ENCODE measurements at regions not wholly inside any gene's neighbourhood (a gene's known extent, or its start where the extent isn't known, plus 50 kb on each side); places are given as distances from the start of the nearest gene placed in this dataset.

GRCh38 chr16:54591816-54592246 is 305.2 kb upstream of the IRX3 start:
- intact Hi-C loops (cut with DNase I), result no loop called here
- DNase-seq, result no peak

- intact Hi-C loops (cut with DNase I), result no loop called here
- no peak for DNase-seq
Measured at GRCh38 chr16:54590836-54591235, 304.2 kb upstream of the IRX3 start.

- no peak for DNase-seq
- intact Hi-C loops (cut with DNase I), result no loop called here
Measured at GRCh38 chr16:54589326-54589725, 302.7 kb upstream of the IRX3 start.

- DNase-seq, result no peak
- intact Hi-C loops (cut with DNase I), result no loop called here
Measured at GRCh38 chr16:54588026-54588425, 301.4 kb upstream of the IRX3 start.

- intact Hi-C loops (cut with DNase I), result no loop called here
- no peak for DNase-seq
Measured at GRCh38 chr16:54587176-54587515, 300.6 kb upstream of the IRX3 start.

GRCh38 chr16:54586474-54587175 is 300.0 kb upstream of the IRX3 start:
- no peak for DNase-seq
- intact Hi-C loops (cut with DNase I), result no loop called here

- peak in 7 of 42 donors; percentile 10 to 28 (median 18) for DNase-seq
- intact Hi-C loops (cut with DNase I), result no loop called here
Measured at GRCh38 chr16:54585998-54586340, 299.4 kb upstream of the IRX3 start.

- intact Hi-C loops (cut with DNase I), result no loop called here
- DNase-seq, result no peak
Measured at GRCh38 chr16:54585094-54585997, 298.8 kb upstream of the IRX3 start.

- intact Hi-C loops (cut with DNase I), result no loop called here
- no peak for DNase-seq
Measured at GRCh38 chr16:54584121-54584520, 297.5 kb upstream of the IRX3 start.

- intact Hi-C loops (cut with DNase I), result no loop called here
- no peak for DNase-seq
Measured at GRCh38 chr16:54582631-54583250, 296.2 kb upstream of the IRX3 start.

- intact Hi-C loops (cut with DNase I), result no loop called here
- no peak for DNase-seq
Measured at GRCh38 chr16:54579106-54579728, 292.6 kb upstream of the IRX3 start.

- intact Hi-C loops (cut with DNase I), result no loop called here
- no peak for DNase-seq
Measured at GRCh38 chr16:54577651-54578128, 291.1 kb upstream of the IRX3 start.

GRCh38 chr16:54576785-54577184 is 290.2 kb upstream of the IRX3 start:
- intact Hi-C loops (cut with DNase I), result no loop called here
- DNase-seq, result no peak

- intact Hi-C loops (cut with DNase I), result no loop called here
- DNase-seq, result no peak
Measured at GRCh38 chr16:54568906-54569807, 282.6 kb upstream of the IRX3 start.

GRCh38 chr16:54564841-54565240 is 278.3 kb upstream of the IRX3 start:
- intact Hi-C loops (cut with DNase I), result no loop called here
- DNase-seq, result no peak

GRCh38 chr16:54554581-54554980 is 268.0 kb upstream of the IRX3 start:
- DNase-seq, result no peak
- intact Hi-C loops (cut with DNase I), result no loop called here

GRCh38 chr16:54548281-54548680 is 261.7 kb upstream of the IRX3 start:
- DNase-seq, result no peak
- intact Hi-C loops (cut with DNase I), result no loop called here

GRCh38 chr16:54547052-54547451 is 260.5 kb upstream of the IRX3 start:
- intact Hi-C loops (cut with DNase I), result no loop called here
- no peak for DNase-seq

- DNase-seq, result peak in 3 of 42 donors; percentile 3 to 9 (median 6)
- intact Hi-C loops (cut with DNase I), result no loop called here
Measured at GRCh38 chr16:54546521-54546920, 259.9 kb upstream of the IRX3 start.

Measured in head of caudate nucleus (tissue), 42 donors.